ENCODE measurements at regions not wholly inside any gene's neighbourhood (a gene's known extent, or its start where the extent isn't known, plus 50 kb on each side); places are given as distances from the start of the nearest gene placed in this dataset.

DNA sequence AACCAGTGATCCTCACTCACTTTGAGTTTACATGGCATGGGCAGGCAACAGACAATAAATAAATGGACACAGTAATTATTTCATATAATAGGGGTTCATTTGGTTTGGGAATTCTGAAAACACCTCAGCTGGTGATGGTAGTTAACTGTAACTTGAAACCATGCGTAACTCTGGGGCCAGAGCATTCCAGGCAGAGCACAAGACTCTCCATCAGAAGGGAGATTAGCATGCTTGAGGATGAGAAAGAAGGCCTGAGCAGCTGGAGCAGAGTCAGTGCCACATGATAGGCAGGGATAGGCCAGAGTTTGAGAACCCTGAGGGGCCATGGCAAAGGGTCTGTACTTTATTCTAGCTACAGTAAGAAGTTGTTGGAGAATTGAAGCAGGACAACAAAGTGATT, 56.3 kb upstream of the CXCL8 start:
- Histone ChIP-seq H3K4me1 (ENCODE audit: control insufficient read depth in 1 of 2, insufficient read depth in 2 of 2, low read depth in 1 of 2, low read length in 1 of 2) (peaks cover 0 to 15% of the 10 kb centered on the region in 2 experiments; a peak in 2 of 4 replicates), H2AFZ (ENCODE audit: low read depth) (no peak overlapping the region), H3K79me2 (ENCODE audit: insufficient read depth) (no peaks in the 10 kb centered on the region), H3F3A (replicated peaks; ENCODE audit: insufficient read depth) (peaks cover 43% of the 10 kb centered on the region), H3K9me3 (no peaks in the 10 kb centered on the region), H3K4me3 (ENCODE audit: low read depth in 2 of 2, low read length in 1 of 2) (no peak overlapping the region), H3K27me3 (ENCODE audit: insufficient read depth) (no peaks in the 10 kb centered on the region), H3K9me2 (no peaks in the 10 kb centered on the region), H3K36me3 (replicated peaks in 1 of 2; ENCODE audit: control insufficient read depth in 1 of 2, insufficient read depth in 2 of 2, low read length in 1 of 2) (no peaks in the 10 kb centered on the region), H4K20me1 (ENCODE audit: insufficient read depth) (no peaks in the 10 kb centered on the region), H3K4me2 (no peak overlapping the region), H3K27ac (ENCODE audit: low read depth in 2 of 2, low read length in 1 of 2) (peak overlapping the region in 1 of 2 experiments; percentile 53; a peak in 2 of 4 replicates), H3K9ac (no peak overlapping the region)
- no peak for TF ChIP-seq SMC3 (IDR thresholded peaks at IDR 0.05; ENCODE audit: low read depth, low read length)
- TF ChIP-seq CHD2 (IDR thresholded peaks at IDR 0.05; ENCODE audit: low read length, partially characterized antibody), result no peak
- TF ChIP-seq RAD21 (IDR thresholded peaks at IDR 0.05; ENCODE audit: low read length), result no peak
- no peak for TF ChIP-seq NRF1 (IDR thresholded peaks at IDR 0.05; ENCODE audit: low read depth, low read length)
- no peak for TF ChIP-seq NFIC (IDR thresholded peaks at IDR 0.05; ENCODE audit: borderline replicate concordance)
- 0 out of 2 replicates have a peak, but pooled peaks have one; percentile 2 for TF ChIP-seq JUND (IDR thresholded peaks at IDR 0.05)
- TF ChIP-seq FOXJ3 (CRISPR knock-in tag; IDR thresholded peaks at IDR 0.05), result no peak
- no peak for TF ChIP-seq GABPA (IDR thresholded peaks at IDR 0.05; ENCODE audit: low read depth)
- TF ChIP-seq, protein P1, sequence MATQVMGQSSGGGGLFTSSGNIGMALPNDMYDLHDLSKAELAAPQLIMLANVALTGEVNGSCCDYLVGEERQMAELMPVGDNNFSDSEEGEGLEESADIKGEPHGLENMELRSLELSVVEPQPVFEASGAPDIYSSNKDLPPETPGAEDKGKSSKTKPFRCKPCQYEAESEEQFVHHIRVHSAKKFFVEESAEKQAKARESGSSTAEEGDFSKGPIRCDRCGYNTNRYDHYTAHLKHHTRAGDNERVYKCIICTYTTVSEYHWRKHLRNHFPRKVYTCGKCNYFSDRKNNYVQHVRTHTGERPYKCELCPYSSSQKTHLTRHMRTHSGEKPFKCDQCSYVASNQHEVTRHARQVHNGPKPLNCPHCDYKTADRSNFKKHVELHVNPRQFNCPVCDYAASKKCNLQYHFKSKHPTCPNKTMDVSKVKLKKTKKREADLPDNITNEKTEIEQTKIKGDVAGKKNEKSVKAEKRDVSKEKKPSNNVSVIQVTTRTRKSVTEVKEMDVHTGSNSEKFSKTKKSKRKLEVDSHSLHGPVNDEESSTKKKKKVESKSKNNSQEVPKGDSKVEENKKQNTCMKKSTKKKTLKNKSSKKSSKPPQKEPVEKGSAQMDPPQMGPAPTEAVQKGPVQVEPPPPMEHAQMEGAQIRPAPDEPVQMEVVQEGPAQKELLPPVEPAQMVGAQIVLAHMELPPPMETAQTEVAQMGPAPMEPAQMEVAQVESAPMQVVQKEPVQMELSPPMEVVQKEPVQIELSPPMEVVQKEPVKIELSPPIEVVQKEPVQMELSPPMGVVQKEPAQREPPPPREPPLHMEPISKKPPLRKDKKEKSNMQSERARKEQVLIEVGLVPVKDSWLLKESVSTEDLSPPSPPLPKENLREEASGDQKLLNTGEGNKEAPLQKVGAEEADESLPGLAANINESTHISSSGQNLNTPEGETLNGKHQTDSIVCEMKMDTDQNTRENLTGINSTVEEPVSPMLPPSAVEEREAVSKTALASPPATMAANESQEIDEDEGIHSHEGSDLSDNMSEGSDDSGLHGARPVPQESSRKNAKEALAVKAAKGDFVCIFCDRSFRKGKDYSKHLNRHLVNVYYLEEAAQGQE (IDR thresholded peaks at IDR 0.05; ENCODE audit: low read depth, low read length), result no peak
- TF ChIP-seq, protein P2, sequence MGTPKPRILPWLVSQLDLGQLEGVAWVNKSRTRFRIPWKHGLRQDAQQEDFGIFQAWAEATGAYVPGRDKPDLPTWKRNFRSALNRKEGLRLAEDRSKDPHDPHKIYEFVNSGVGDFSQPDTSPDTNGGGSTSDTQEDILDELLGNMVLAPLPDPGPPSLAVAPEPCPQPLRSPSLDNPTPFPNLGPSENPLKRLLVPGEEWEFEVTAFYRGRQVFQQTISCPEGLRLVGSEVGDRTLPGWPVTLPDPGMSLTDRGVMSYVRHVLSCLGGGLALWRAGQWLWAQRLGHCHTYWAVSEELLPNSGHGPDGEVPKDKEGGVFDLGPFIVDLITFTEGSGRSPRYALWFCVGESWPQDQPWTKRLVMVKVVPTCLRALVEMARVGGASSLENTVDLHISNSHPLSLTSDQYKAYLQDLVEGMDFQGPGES (IDR thresholded peaks at IDR 0.05; ENCODE audit: low read depth, low read length), result no peak
- no peak for TF ChIP-seq ELF1 (IDR thresholded peaks at IDR 0.05)
- TF ChIP-seq, protein P3, sequence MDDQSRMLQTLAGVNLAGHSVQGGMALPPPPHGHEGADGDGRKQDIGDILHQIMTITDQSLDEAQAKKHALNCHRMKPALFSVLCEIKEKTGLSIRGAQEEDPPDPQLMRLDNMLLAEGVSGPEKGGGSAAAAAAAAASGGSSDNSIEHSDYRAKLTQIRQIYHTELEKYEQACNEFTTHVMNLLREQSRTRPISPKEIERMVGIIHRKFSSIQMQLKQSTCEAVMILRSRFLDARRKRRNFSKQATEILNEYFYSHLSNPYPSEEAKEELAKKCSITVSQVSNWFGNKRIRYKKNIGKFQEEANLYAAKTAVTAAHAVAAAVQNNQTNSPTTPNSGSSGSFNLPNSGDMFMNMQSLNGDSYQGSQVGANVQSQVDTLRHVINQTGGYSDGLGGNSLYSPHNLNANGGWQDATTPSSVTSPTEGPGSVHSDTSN (IDR thresholded peaks at IDR 0.05), result 0 out of 2 replicates have a peak, but pooled peaks have one; percentile 2
- TF ChIP-seq, protein P4, sequence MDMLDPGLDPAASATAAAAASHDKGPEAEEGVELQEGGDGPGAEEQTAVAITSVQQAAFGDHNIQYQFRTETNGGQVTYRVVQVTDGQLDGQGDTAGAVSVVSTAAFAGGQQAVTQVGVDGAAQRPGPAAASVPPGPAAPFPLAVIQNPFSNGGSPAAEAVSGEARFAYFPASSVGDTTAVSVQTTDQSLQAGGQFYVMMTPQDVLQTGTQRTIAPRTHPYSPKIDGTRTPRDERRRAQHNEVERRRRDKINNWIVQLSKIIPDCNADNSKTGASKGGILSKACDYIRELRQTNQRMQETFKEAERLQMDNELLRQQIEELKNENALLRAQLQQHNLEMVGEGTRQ (IDR thresholded peaks at IDR 0.05; ENCODE audit: borderline replicate concordance, low read depth, low read length), result no peak
- no peak for TF ChIP-seq RFX5 (IDR thresholded peaks at IDR 0.05; ENCODE audit: low read length)
- no peak for TF ChIP-seq POLR2AphosphoS5 (IDR thresholded peaks at IDR 0.05; ENCODE audit: low read depth, low read length)
- no peak for DNase-seq
- ChIA-PET POLR2A (interaction anchor here (0.6 kb wide), 1 partner anchor 44 kb away, joined by 6 read pairs; no protein-coding TSS in a partner anchor), CTCF (interaction anchor here (1.5 kb wide), 1 partner anchor 10 kb away, joined by 5 read pairs; no protein-coding TSS in a partner anchor)
- WGBS (ENCODE audit: low lambda C conversion rate), result 0% methylated on average over 1 of the region's 1 CpG
